Neural crest cell (in vitro differentiated cells): ENCODE measurements at regions not wholly inside any gene's neighbourhood (a gene's known extent, or its start where the extent isn't known, plus 50 kb on each side); places are given as distances from the start of the nearest gene placed in this dataset.

ENCODE experiments used
- DNase-seq: peaks from one replicate; pipeline ENCODE4 v3.0.0; 2021; ENCODE audit warnings: low read depth, mixed read lengths, low spot score
- H3K27ac Mint-ChIP-seq: one replicate; pipeline ENCODE4 v1.8.0; 2021; ENCODE audit warnings: mild to moderate bottlenecking, mixed read lengths; ENCODE audit not compliant: unreplicated experiment
- H3K27me3 Mint-ChIP-seq: 2 replicates; pipeline ENCODE4 v1.8.0; 2021; ENCODE audit warnings: low read depth, mild to moderate bottlenecking, mixed read lengths
- H3K36me3 Mint-ChIP-seq: 2 replicates; pipeline ENCODE4 v1.8.0; 2021; ENCODE audit warnings: low read depth, mild to moderate bottlenecking, mixed read lengths
- H3K4me1 Mint-ChIP-seq: 2 replicates; pipeline ENCODE4 v1.8.0; 2021; ENCODE audit warnings: mixed read lengths
- H3K4me3 Mint-ChIP-seq: one replicate; pipeline ENCODE4 v1.8.0; 2021; ENCODE audit warnings: mild to moderate bottlenecking, mixed read lengths
- H3K9me3 Mint-ChIP-seq: 2 replicates; pipeline ENCODE4 v1.8.0; 2021; ENCODE audit warnings: mixed read lengths
- CTCF ChIP-seq: fragments of 200-600 bp; sonication (generic); conservative IDR thresholded peaks from 2 replicates; pipeline ENCODE4 v1.5.0; 2021; ENCODE audit warnings: antibody characterized with exemption, mild to moderate bottlenecking

GRCh38 chr2:114091010-114091409 lies 201.1 kb downstream of the ACTR3 start:
- no peak overlapping the region for H3K4me3 Mint-ChIP-seq
- TF ChIP-seq CTCF, result no peak
- no peak for DNase-seq
- H3K27ac Mint-ChIP-seq, result no peak overlapping the region
- peaks cover 2% of the 10 kb centered on the region for H3K36me3 Mint-ChIP-seq
- H3K9me3 Mint-ChIP-seq, result peaks cover 3% of the 10 kb centered on the region
- H3K27me3 Mint-ChIP-seq, result no peaks in the 10 kb centered on the region
- H3K4me1 Mint-ChIP-seq, result no peaks in the 10 kb centered on the region

- no peak for TF ChIP-seq CTCF
- H3K9me3 Mint-ChIP-seq, result peaks cover 12% of the 10 kb centered on the region
- no peaks in the 10 kb centered on the region for H3K27me3 Mint-ChIP-seq
- H3K4me3 Mint-ChIP-seq, result no peak overlapping the region
- no peak overlapping the region for H3K27ac Mint-ChIP-seq
- H3K4me1 Mint-ChIP-seq, result no peaks in the 10 kb centered on the region
- peaks cover 5% of the 10 kb centered on the region for H3K36me3 Mint-ChIP-seq
- DNase-seq, result no peak
Measured at GRCh38 chr2:114108249-114108648, 218.4 kb downstream of the ACTR3 start.

- H3K27ac Mint-ChIP-seq, result no peak overlapping the region
- H3K4me3 Mint-ChIP-seq, result no peak overlapping the region
- DNase-seq, result no peak
Measured at GRCh38 chr2:114108824-114109416, 219.0 kb downstream of the ACTR3 start.

GRCh38 chr2:114111329-114111728 lies 221.4 kb downstream of the ACTR3 start:
- H3K27ac Mint-ChIP-seq, result no peak overlapping the region
- no peaks in the 10 kb centered on the region for H3K27me3 Mint-ChIP-seq
- DNase-seq, result no peak
- H3K9me3 Mint-ChIP-seq, result peaks cover 6% of the 10 kb centered on the region
- H3K36me3 Mint-ChIP-seq, result no peaks in the 10 kb centered on the region
- no peaks in the 10 kb centered on the region for H3K4me1 Mint-ChIP-seq
- H3K4me3 Mint-ChIP-seq, result no peak overlapping the region
- TF ChIP-seq CTCF, result no peak

More at GRCh38 chr2:114108824-114109416, 219.0 kb downstream of the ACTR3 start:
- no peaks in the 10 kb centered on the region for H3K4me1 Mint-ChIP-seq
- H3K9me3 Mint-ChIP-seq, result peaks cover 12% of the 10 kb centered on the region
- no peaks in the 10 kb centered on the region for H3K27me3 Mint-ChIP-seq
- H3K36me3 Mint-ChIP-seq, result peaks cover 5% of the 10 kb centered on the region
- no peak for TF ChIP-seq CTCF

GRCh38 chr2:114113518-114113917 lies 223.6 kb downstream of the ACTR3 start:
- H3K27me3 Mint-ChIP-seq, result no peaks in the 10 kb centered on the region
- no peaks in the 10 kb centered on the region for H3K36me3 Mint-ChIP-seq
- no peak overlapping the region for H3K27ac Mint-ChIP-seq
- no peaks in the 10 kb centered on the region for H3K4me1 Mint-ChIP-seq
- H3K9me3 Mint-ChIP-seq, result no peaks in the 10 kb centered on the region
- no peak for TF ChIP-seq CTCF
- no peak for DNase-seq
- H3K4me3 Mint-ChIP-seq, result no peak overlapping the region
